AG04450 (cell line): ENCODE measurements at regions not wholly inside any gene's neighbourhood (a gene's known extent, or its start where the extent isn't known, plus 50 kb on each side); places are given as distances from the start of the nearest gene placed in this dataset. TPM values are rescaled to one million over a fixed set of nuclear protein-coding genes. Genes with fewer than 3 reads are reported as not detected.

Experiments
- CTCF ChIA-PET: fragments of 300-600, 350-600 bp; formaldehyde crosslinking; extraction: SDS; loops from one replicate; lab custom pipeline; 2022; ENCODE audit warnings: antibody characterized with exemption, inconsistent platforms; lab: Charles Lee
- POLR2A ChIA-PET: fragments of 350-600 bp; formaldehyde crosslinking; extraction: SDS; loops from one replicate; lab custom pipeline; 2021; ENCODE audit warnings: antibody characterized with exemption, inconsistent platforms; lab: Yijun Ruan, JAX
- DNase-seq: peaks from one replicate; pipeline ENCODE4 v3.0.0-alpha.2; 2011; ENCODE audit warnings: low read depth, low spot score
- H3K27ac ChIP-seq: one replicate; pipeline ENCODE4 v1.5.1; 2012; ENCODE audit warnings: low read depth, low read length, control low read depth
- H3K27me3 ChIP-seq: one replicate; pipeline ENCODE4 v1.6.0; 2012; ENCODE audit warnings: low read length; ENCODE audit not compliant: control insufficient read depth, insufficient read depth
- H3K4me3 ChIP-seq: 2 replicates; pipeline ENCODE4 v1.5.1; 2011; ENCODE audit warnings: mild to moderate bottlenecking, low read depth, low read length, control low read depth
- H3K9me3 ChIP-seq: 2 replicates; pipeline ENCODE4 v1.5.1; 2012; ENCODE audit warnings: low read length; ENCODE audit not compliant: control insufficient read depth, insufficient read depth
- small RNA-seq: library from RNA; depleted of rRNA; stranded (forward); fragments of <200 nt; gene quantifications from one replicate; pipeline ENCODE3, GENCODE V24; 2012; ENCODE audit warnings: low read depth; ENCODE audit not compliant: insufficient read length
- TF ChIP-seq, protein P1 (sequence below): IDR thresholded peaks from 2 replicates; pipeline ENCODE4 v1.5.1; 2011; ENCODE audit warnings: low read depth, low read length, control low read depth, inconsistent platforms

DNA sequence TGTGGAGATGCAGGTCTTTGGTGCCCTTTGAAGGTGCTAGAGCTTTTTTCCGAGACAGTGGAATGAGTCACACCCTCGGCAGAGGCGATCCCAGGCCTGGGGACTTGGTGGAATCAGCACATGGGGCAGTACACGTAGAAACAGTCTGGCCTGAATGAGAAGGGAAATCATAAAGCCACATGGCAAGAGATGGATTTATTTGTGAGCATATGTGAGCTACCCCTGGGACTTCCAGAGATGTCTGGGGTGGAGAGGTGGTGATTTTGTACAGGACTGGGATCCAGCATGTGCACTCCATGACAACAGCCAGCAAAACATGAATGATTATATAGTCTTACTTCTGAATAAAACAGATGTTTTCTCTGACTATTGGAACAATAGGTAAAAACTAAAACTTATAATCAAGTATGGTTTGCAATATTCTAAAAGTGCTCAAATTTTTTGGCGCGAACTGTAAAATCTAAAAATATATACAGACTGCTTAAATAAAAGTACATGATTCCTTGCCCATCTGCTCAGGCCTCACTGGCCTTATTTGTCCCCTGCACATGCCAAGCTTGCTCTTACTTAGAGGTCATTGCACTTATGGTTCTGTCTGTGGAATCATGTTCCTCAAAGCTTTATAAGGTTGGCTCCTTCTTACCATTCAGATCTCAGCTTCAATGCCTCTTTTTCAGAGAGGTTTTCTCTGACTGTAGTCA, 54.7 kb upstream of the SMARCA2 start:
- CTCF ChIA-PET, result no interaction called here
- H3K27ac ChIP-seq, result no peak overlapping the region
- TF ChIP-seq, protein P1, sequence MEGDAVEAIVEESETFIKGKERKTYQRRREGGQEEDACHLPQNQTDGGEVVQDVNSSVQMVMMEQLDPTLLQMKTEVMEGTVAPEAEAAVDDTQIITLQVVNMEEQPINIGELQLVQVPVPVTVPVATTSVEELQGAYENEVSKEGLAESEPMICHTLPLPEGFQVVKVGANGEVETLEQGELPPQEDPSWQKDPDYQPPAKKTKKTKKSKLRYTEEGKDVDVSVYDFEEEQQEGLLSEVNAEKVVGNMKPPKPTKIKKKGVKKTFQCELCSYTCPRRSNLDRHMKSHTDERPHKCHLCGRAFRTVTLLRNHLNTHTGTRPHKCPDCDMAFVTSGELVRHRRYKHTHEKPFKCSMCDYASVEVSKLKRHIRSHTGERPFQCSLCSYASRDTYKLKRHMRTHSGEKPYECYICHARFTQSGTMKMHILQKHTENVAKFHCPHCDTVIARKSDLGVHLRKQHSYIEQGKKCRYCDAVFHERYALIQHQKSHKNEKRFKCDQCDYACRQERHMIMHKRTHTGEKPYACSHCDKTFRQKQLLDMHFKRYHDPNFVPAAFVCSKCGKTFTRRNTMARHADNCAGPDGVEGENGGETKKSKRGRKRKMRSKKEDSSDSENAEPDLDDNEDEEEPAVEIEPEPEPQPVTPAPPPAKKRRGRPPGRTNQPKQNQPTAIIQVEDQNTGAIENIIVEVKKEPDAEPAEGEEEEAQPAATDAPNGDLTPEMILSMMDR, result no peak
- H3K9me3 ChIP-seq, result no peaks in the 10 kb centered on the region
- no peak overlapping the region for H3K4me3 ChIP-seq
- H3K27me3 ChIP-seq, result no peaks in the 10 kb centered on the region
- DNase-seq, result no peak
- POLR2A ChIA-PET, result no interaction called here

DNA sequence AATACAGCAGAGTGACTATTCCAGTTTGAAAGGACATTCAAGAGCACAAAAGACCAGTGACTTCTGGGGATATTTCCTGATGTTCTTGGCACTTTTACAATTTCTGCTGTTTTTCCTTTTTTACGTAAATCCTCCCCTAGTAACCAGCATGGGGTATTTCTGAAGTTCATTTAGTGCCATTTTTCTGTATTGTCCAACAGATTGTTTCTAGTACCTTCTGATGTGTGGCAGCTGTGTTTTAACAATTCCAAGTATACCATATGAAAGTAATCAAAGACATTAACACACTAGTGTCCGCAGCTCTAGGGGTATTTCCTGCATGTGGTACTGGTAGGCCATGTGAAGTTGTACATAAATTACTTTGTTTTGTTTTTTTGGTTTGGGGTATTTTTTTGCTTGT, 53.0 kb upstream of the SMARCA2 start:
- no peak overlapping the region for H3K4me3 ChIP-seq
- ChIA-PET POLR2A (no interaction called here), CTCF (no interaction called here)
- H3K9me3 ChIP-seq, result no peaks in the 10 kb centered on the region
- DNase-seq, result no peak
- H3K27ac ChIP-seq, result no peak overlapping the region
- H3K27me3 ChIP-seq, result no peaks in the 10 kb centered on the region
- TF ChIP-seq, protein P1, result no peak

DNA sequence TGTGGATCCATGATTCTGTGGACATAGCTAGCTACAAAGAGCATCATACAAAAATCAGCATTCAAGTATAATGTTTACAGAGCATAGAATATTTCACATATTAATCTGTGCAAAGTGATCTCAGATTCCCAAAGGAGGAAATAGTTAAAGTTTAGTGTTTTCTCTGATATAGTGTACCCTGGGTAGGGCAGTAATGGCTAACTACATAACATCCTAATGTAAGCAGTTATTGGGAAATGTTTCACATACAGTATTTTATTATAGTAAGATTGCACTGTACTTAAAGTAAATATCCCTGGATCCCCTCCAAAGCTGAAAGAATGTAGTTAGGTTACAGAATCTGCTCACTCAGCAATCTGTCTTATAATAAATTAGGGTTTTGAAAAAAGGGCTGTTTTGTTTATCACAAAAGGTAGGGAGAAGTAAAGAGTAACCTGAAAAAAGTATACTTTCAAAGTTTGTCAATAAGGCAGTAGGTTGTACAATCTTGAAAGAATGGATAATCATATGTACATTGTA, 52.5 kb upstream of the SMARCA2 start:
- no peak for DNase-seq
- H3K27ac ChIP-seq, result no peak overlapping the region
- ChIA-PET CTCF (interaction anchor here (0.9 kb wide), 1 partner anchor 23 kb away, joined by 4 read pairs; no protein-coding TSS in a partner anchor), POLR2A (no interaction called here)
- no peaks in the 10 kb centered on the region for H3K27me3 ChIP-seq
- TF ChIP-seq, protein P1, result no peak
- no peak overlapping the region for H3K4me3 ChIP-seq
- no peaks in the 10 kb centered on the region for H3K9me3 ChIP-seq

DNA sequence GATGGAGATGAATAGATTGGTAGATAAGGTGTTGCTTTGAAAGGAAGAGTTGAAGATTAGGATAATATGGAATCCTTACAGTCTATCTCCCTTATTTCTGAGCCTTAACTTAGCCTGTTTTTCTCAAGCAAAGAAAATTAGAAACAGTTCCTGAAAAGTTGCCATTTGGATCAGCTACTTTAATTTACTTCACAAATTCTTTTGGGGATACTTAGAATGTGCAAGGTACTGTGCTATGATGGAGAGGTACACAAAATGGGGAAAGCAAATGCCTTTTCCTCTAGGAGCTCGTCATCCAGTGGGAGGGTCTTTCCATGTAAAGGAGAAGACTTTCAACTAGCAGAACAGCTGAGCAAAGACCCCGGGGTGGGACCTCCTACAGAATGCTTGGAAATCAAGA, 51.1 kb upstream of the SMARCA2 start:
- Histone ChIP-seq H3K9me3 (no peaks in the 10 kb centered on the region), H3K27me3 (no peaks in the 10 kb centered on the region), H3K27ac (no peak overlapping the region), H3K4me3 (no peak overlapping the region)
- POLR2A ChIA-PET, result no interaction called here
- CTCF ChIA-PET, result no interaction called here
- TF ChIP-seq, protein P1, result no peak
- no peak for DNase-seq

Small RNA genes lying in the stretch of these regions (small RNA-seq; reads per million reads assigned to genes)
- not detected for gene RNA5SP279
